AG08396 (cell line): ENCODE measurements at regions not wholly inside any gene's neighbourhood (a gene's known extent, or its start where the extent isn't known, plus 50 kb on each side); places are given as distances from the start of the nearest gene placed in this dataset.

Source experiments
- DNase-seq: peaks from one replicate; pipeline ENCODE4 v3.0.0; 2012; ENCODE audit warnings: low spot score, mixed read lengths

- no peak for DNase-seq
Observed at GRCh38 chr12:108462686-108463085, 52.4 kb upstream of the FICD start.

DNA sequence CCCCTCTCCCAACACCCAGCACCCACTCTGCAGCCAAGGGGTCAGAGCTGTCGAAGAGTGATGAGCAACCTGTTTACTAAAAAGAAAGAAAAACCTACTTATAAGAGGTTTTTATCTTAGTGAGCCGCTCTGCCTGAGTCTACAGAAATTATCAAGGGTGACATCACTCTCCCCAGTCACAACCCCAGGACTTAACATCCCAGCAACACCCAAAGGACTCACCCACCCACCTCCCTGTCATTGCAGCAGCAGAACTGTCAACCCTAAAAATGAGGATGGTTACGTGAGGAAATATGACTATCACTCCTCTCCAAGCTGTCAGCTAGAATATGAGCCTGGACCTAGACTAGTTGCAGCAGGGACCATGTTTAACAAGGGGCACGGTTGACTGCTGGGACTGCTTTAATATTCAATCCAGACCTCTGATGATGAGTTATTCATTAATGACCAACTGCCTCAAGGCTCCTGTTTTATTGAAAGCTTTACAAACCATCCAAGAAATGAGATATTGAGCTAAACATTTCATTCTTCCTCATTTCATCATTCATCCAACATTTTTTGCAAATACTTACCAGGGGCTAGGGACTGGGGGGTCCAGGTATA, 53.9 kb upstream of the FICD start:
- no peak for DNase-seq

GRCh38 chr12:108459149-108459548, 55.9 kb upstream of the FICD start:
- no peak for DNase-seq

DNA sequence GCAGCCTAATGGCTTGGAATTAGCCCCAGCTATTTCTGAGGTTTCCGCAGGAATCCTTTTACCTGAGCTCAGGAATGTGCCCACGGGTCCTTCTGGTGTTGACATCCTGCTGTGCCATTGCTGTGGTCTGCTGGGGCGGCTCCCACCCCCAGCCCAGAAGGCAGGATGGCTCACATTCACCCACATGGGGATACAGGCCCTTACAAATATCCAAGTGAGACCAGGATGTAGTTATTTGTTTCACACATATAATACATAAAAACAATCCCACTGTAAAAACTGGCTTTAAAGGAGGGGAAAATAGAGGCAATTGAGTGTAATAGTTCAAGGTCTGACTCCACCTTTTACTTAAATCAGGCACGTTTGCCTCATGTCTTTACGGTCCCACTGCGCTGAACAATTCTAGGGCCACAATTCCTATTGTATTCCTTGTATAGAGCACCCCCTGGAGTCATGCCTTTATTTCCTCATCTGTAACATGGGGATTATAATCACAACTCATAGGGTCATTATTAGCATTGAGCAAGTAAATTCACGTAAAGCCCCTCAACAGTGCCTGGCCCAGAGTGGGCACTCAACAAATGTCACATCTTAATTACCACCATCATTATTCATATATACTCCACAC, 57.2 kb upstream of the FICD start:
- DNase-seq, result no peak

DNA sequence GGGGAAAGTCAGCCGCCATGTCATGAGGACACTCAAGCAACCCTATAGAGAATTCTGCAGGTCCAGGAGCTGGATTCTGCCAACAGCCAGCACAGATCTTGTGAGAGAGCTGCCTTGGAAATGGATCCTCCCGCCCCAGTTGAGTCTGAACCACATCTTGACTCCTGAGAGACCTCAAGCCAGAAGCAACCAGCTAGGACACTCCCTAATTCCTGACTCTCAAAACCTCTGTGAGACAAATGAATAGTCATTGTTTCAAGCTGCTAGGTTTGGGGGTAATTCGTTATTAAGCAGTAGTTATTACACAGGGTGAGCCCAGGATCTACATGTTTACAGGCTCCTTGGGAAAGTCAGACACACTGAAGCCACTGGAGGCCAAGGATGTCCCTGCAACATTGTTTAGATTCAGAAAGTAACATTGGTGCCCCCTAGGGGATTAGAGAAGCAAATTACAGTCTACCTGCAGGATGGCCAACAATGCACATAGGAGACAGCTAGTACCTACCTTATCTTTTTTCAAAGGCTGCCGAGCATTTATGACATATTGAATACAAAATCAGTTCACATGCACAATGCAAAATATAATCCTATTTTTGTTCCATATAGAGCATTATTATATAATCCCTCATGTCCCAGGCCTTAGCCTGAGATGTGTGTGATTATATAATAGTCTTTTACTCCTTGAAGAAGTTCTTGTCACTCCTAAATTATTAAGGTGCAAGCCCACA, 57.9 kb upstream of the FICD start:
- DNase-seq, result peak; percentile 62

GRCh38 chr12:108455706-108456105, 59.4 kb upstream of the FICD start:
- DNase-seq, result no peak

GRCh38 chr12:108454539-108455139, 60.4 kb upstream of the FICD start:
- DNase-seq, result no peak

DNA sequence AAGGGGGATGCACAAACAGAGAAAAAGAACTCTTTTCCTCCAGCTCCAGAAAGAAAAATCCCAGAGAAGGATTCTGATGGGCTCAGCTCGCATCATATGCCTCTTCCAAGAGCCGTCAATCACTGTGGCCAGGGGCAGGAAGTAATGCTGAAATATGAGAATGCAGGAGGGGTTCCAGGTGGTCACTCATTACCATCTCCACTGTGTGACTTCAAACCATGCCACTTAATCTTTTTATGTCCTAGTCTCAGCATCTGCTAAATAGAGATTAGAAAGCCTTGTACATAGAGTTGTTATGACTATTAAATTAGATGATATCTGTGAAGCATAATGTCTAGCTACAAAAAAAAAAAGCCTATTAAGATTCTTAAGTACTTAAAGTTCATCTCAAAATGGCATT, 65.6 kb upstream of the FICD start:
- DNase-seq, result no peak

DNA sequence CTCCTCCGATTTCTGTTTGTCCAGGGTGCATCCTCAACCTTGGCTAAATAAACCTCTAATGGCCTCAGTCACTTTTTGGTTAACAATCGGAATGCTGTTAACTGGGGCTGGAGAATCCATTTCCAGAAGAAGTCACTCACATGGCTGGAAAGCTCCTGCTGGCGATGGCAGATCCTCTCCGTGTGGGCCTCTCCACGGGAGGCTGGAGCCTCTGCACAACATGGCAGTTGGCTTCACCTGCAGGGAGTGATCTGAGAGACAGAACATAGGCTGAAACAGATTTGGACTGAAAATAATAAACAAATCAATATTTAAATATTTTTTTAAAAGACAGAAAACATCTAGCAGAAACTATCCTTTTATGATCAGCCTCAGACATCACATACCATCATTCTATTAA, 66.8 kb upstream of the FICD start:
- no peak for DNase-seq

DNA sequence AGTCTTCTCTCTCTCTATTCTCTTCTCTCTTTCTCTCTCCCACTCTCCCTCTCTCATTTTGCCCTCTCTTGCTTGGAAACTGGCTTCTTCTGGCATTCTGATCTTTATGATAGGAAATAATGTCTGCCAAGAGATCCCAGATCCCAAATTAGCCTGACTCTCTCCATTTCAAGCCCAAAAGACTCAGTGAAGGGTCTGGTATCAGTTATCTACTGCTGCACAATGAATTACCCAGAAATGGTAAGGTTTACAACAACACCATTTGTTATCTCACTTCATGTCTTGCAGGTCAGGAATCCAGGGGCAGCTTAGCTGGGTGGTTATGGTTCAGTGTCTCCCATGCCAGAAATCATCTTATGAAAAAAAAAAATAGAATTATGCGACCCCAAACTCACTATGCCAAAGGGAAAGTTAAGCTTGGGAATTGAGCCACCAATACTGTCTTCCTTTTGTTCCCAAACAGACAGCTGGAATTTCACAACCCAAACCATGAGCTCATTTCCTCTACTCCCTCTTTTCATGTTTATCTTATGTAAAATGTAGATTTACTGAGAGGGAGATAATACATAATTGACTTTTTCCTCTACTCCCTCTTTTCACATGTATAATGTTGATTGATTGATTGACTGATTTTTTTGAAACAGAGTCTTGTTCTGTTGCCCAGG, 67.8 kb upstream of the FICD start:
- no peak for DNase-seq

GRCh38 chr12:108446766-108447165, 68.3 kb upstream of the FICD start:
- no peak for DNase-seq

DNA sequence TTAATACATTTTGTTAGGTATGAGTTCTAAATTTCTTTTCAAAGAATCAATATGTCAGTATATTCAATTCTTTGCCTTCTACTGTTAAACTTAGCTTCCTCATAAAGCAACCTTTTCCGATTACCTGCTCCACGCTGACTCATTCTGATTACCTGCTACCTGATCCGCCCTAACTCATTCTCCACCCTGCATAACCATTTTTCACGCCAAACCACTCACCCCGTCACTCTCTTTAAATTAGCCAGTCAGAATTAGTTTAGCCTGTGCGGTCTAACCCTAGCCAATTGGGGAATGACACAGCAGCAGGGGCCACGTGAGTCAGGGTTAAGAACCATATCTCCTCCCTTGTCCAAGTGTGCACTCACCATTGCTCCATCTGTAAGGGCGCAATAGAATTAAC, 72.2 kb upstream of the FICD start:
- no peak for DNase-seq

- no peak for DNase-seq
Observed at GRCh38 chr12:108442067-108442466, 73.0 kb upstream of the FICD start.

DNA sequence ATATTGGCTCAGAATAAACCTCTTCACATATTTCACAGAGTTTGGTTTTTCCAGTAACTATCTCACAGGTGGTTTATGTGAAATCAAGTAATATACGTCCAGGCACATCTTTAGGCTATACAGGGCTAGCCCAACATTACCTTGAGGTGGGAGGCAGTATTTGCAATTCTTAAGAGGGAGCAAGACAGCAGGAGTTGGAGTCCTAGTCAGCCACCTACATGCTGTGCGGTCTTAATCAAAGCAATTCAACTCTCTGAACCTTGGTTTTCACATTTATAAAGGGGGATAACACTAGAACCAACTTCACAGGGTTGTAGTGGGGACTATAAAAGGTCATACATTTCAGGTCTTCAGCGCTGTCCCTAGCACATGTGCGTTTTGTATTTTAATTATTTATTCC, 73.5 kb upstream of the FICD start:
- no peak for DNase-seq

DNA sequence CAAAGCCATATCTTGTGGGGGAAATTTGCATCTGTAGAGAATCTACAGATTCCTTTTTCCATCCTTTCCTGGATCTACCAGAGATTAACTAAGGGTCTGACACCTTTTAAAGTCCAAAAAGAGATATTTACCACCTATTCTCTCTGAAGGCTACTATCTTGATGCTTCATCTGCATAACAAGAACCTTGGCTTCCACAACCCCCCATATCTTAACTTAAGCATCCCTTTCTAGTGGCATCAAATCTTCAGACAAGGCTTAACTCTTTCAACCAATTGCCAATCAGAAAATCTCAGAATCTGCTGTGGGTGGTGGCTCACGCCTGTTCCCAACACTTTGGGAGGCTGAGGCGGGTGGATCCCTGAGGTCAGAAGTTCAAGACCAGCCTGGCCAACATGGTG, 74.3 kb upstream of the FICD start:
- no peak for DNase-seq

DNA sequence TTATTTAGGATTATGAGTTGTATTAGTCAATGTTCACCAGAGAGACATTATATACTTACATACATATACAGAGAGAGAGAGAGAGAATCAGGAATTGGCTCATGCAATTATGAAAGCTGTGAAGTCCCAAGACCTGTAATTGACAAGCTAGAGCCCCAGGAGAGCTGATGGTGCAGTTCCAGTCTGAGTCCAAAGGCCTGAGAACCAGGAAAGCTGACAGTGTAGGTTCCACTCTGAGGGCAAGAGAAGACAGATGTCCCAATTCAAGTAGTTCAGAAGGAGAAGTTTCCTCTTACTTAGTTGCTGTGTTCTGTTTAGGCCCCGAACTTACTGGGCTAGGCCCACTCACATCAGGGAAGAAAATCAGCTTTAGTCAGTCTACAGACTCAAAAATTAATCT, 76.4 kb upstream of the FICD start:
- DNase-seq, result no peak

DNA sequence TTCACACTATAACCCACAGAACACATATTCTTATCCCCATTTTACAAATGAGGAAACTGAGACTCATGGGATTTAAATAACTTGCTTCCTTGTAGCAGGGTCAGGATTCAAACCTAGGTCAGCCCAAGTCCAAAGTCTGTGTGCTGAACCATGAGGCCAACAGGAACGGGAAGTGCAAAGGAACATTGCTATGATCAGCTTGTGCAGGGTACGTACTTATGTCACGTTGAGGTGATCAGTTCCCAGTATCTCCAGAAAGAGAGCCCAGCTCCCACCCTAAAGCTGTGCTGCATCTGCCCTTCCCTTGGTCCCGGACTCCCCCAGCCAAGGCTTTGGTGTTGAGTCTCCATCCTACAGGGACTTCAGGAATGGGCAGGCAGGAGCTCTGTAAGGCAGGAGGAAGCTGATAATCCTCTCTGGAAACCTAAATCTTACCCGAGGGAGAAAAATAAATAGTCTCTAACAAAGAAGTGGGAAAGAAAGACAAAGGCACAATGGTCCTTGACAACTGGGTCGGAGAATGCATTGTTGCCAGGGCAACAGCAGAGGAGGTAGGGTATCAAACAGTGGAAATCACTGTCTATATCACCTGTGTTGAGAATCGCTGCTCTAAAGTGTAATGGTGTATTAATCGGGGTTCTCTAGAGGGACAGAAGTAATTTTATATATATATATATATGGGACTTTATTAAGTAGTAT, 82.5 kb upstream of the FICD start:
- no peak for DNase-seq

GRCh38 chr12:108430926-108431325, 84.2 kb upstream of the FICD start:
- DNase-seq, result no peak

DNA sequence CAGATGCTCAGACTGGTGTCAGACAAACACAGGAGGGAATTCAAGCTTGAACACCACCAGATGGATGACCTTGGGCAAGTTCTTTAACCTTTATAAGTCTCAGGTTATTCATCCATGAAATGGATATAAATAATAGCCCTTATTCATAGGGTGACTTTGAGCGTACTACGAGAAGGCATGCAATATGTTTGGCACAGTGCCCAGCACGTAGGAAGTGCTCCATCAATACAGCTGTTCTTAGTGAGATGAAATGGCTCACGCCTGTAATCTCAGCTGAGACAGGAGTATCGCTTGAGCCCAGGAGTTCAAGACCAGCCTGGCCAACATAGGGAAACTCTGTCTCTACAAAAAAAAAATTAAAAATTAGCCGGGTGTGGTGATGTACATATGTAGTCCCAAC, 84.8 kb upstream of the FICD start:
- no peak for DNase-seq

DNA sequence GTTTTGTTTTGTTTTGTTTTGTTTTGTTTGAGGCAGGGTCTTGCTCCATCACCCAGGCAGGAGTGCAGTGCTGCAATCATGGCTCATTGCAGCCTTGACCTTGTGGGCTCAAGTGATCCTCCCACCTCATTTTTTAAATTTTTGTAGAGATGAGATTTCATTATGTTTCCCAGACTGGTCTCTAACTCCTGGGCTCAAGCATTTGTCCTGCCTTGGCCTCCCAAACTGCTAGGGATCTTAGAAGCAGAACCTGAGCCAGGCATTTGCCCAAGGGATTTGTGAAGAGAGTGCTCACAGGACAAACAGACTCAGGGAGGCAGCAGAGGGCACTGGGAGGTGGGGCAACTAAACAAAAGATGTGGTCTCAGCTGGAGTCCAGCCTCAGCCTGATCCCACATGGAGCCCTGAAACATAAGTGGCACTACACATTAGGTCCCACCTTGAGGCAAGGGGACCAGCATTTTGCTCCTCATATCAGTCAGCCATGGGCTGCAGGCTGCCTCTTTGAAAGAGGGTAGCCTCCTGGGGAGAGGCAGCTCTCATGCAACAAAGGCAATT, 86.2 kb upstream of the CMKLR1 start:
- DNase-seq, result no peak

- no peak for DNase-seq
Observed at GRCh38 chr12:108424816-108425215, 85.7 kb upstream of the CMKLR1 start.

GRCh38 chr12:108424026-108424425, 84.9 kb upstream of the CMKLR1 start:
- no peak for DNase-seq
